ENCODE measurements at regions not wholly inside any gene's neighbourhood (a gene's known extent, or its start where the extent isn't known, plus 50 kb on each side); places are given as distances from the start of the nearest gene placed in this dataset.

DNA sequence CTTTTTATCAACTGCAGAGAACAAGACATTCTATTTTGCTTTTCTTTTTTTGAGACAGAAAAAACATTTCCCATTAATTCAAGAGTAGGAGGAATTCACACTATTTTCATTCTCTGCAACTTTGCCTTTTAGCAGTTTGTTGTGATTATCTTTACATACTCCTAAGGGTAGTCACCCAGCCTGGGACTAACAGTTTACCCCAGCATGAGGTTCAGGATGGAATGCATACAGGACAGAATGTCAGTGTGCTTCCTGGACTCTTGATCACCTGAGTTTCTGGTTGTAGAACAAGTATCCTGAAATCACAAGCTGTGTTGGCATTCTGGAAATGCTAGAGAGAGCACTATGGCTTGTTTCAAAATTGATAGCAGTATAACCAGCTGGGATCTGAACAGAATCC, 368.1 kb downstream of the KIF4B start:
- Mint-ChIP-seq H3K9me3 (peaks cover 0 to 8% (median 2%) of the 10 kb centered on the region in 6 donors), H3K27ac (no peak overlapping the region), H3K36me3 (no peaks in the 10 kb centered on the region), H3K4me3 (no peak overlapping the region), H3K4me1 (no peaks in the 10 kb centered on the region), H3K27me3 (ENCODE audit: low read depth in 3 of 3) (peaks cover 0 to 3% (median 3%) of the 10 kb centered on the region in 3 donors)
- DNase-seq: no peak

DNA sequence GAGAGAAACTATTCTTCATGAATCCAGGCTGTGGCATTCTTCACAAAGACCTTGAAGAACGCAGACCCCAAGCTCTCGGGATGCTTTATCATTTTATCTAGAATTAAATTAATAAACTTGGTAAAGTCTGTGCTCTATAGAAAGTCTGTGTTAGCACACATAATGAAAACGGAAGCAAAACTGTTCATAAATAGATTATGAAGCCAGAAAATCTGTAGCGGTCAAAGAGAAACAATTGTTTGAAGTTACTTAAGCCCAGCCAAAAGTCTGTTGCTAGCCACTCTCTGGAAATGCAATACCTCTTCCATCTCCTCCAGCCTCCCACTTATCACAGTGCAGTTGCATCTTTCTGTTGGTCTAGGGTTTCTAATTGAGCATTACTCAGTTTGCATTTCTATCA, 375.9 kb downstream of the KIF4B start:
- H3K9me3 Mint-ChIP-seq: peaks cover 0 to 4% (median under 1%) of the 10 kb centered on the region in 6 donors
- peaks cover 0 to 3% (median 3%) of the 10 kb centered on the region in 3 donors for H3K27me3 Mint-ChIP-seq (ENCODE audit: low read depth in 3 of 3)
- no peak overlapping the region for H3K4me3 Mint-ChIP-seq
- no peak overlapping the region for H3K27ac Mint-ChIP-seq
- no peak for DNase-seq
- H3K4me1 Mint-ChIP-seq: no peaks in the 10 kb centered on the region
- no peaks in the 10 kb centered on the region for H3K36me3 Mint-ChIP-seq

GRCh38 chr5:155394727-155395126, 381.2 kb downstream of the KIF4B start:
- Mint-ChIP-seq H3K27me3 (ENCODE audit: low read depth in 3 of 3) (peaks cover 0 to 3% (median 0%) of the 10 kb centered on the region in 3 donors), H3K9me3 (peaks cover 0 to 5% (median under 1%) of the 10 kb centered on the region in 6 donors), H3K27ac (no peak overlapping the region), H3K36me3 (no peaks in the 10 kb centered on the region), H3K4me3 (no peak overlapping the region), H3K4me1 (no peaks in the 10 kb centered on the region)
- DNase-seq: no peak

DNA sequence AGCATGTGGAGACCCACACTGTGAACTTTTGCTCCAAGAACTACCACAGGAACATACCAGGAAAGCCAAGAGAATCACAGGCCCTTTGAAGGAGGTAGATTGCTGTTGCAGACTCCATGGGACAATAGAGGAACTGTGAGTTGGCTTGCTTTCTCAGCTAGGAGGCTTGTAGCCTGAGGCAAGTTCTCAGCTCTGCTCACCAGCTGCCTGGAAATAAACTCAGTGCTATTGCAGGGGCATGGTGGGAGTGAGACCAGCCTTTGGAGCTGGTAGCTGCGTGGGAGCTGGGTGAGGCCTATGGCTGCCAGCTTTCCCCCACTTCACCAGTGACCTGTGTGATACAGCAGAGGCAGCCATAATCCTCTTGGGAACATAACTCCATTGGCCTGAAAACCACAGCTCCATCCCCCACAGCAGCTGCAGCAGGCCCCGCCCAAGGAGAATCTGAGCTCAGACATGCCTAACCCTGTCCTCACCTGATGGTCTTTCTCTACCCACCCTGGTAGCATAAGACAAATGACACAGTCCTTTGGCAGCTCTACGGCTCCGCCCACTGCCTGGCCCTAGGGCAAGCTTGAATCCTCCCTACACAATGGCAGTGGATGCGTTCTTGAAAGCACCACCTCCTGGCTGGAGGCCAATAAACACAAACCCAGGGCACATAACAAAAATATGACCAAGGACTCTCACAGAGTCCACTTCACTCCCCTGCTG, 389.5 kb downstream of the KIF4B start:
- no peak overlapping the region for H3K27ac Mint-ChIP-seq
- H3K36me3 Mint-ChIP-seq: peaks cover 0 to 4% (median 0%) of the 10 kb centered on the region in 3 donors

GRCh38 chr5:155406815-155407214, 393.3 kb downstream of the KIF4B start:
- Mint-ChIP-seq H3K27me3 (ENCODE audit: low read depth in 3 of 3) (peaks cover 0 to 2% (median 0%) of the 10 kb centered on the region in 3 donors), H3K27ac (no peak overlapping the region)

More for the DNA sequence above, 389.5 kb downstream of the KIF4B start:
- Mint-ChIP-seq H3K4me1 (no peaks in the 10 kb centered on the region), H3K27me3 (ENCODE audit: low read depth in 3 of 3) (peaks cover 0 to 2% (median 0%) of the 10 kb centered on the region in 3 donors), H3K4me3 (no peak overlapping the region), H3K9me3 (peaks cover 2 to 24% (median 13%) of the 10 kb centered on the region in 6 donors)
- no peak for DNase-seq

GRCh38 chr5:155408465-155408864, 394.9 kb downstream of the KIF4B start:
- Mint-ChIP-seq H3K4me1 (no peaks in the 10 kb centered on the region), H3K4me3 (no peak overlapping the region), H3K27ac (no peak overlapping the region), H3K9me3 (peaks cover 2 to 20% (median 8%) of the 10 kb centered on the region in 6 donors), H3K27me3 (ENCODE audit: low read depth in 3 of 3) (no peaks in the 10 kb centered on the region), H3K36me3 (no peaks in the 10 kb centered on the region)
- DNase-seq: no peak

More at GRCh38 chr5:155406815-155407214, 393.3 kb downstream of the KIF4B start:
- Mint-ChIP-seq H3K36me3 (peaks cover 0 to 4% (median 0%) of the 10 kb centered on the region in 3 donors), H3K9me3 (peaks cover 2 to 27% (median 10%) of the 10 kb centered on the region in 6 donors), H3K4me1 (no peaks in the 10 kb centered on the region), H3K4me3 (no peak overlapping the region)
- no peak for DNase-seq

DNA sequence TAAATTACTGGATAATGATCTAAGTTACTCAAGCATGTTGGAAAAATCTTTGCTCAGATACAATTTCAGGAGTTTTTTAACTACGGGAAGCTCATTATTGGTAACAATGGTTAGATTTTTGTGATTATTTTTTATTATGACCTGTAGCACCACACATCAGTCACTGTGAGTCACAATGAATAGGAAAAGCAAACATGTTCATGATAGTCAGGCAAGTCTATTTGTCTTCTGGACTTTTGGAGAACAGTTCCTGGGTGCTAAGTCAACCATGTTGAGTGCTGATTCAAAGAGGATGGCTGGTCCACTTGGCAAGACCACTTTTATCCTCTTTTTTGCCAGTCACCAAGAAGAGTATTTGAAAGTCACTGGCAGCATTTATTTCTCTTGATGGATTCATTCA, 403.2 kb downstream of the KIF4B start:
- Mint-ChIP-seq H3K27me3 (ENCODE audit: low read depth in 3 of 3) (peaks cover 0 to 2% (median 0%) of the 10 kb centered on the region in 3 donors), H3K9me3 (peaks cover 0 to 11% (median 2%) of the 10 kb centered on the region in 6 donors), H3K4me3 (no peak overlapping the region), H3K4me1 (no peaks in the 10 kb centered on the region), H3K36me3 (no peaks in the 10 kb centered on the region), H3K27ac (no peak overlapping the region)
- DNase-seq: no peak

- no peak for DNase-seq
- H3K36me3 Mint-ChIP-seq: no peaks in the 10 kb centered on the region
- peaks cover 0 to 2% (median 0%) of the 10 kb centered on the region in 3 donors for H3K27me3 Mint-ChIP-seq (ENCODE audit: low read depth in 3 of 3)
- no peak overlapping the region for H3K4me3 Mint-ChIP-seq
- no peak overlapping the region for H3K27ac Mint-ChIP-seq
- no peaks in the 10 kb centered on the region for H3K4me1 Mint-ChIP-seq
- H3K9me3 Mint-ChIP-seq: peaks cover 0 to 8% (median 2%) of the 10 kb centered on the region in 6 donors
Observed at GRCh38 chr5:155418960-155419579, 405.5 kb downstream of the KIF4B start.

DNA sequence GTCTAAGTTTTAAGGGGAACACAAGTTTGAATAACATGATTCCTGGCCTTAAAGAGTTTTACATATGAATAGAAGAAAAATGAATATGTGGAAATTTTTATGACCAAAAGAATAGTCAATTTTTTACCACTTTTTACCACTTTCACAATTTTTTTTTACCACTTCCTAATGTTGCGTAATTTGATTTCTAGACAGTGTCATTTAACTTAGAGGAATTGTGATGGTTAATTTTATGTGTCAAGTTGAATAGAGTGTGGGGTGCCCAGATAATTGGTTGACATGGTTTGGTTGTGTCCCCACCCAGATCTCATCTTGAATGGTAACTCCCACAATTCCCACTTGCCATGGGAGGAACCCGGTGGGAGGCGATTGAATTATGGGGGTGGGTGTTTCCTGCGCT, 416.6 kb downstream of the KIF4B start:
- Mint-ChIP-seq H3K36me3 (peaks cover 0 to 4% (median 0%) of the 10 kb centered on the region in 3 donors), H3K4me1 (no peaks in the 10 kb centered on the region), H3K4me3 (no peak overlapping the region), H3K27me3 (ENCODE audit: low read depth in 3 of 3) (peaks cover 0 to 2% (median 1%) of the 10 kb centered on the region in 3 donors), H3K9me3 (peaks cover 0 to 10% (median 2%) of the 10 kb centered on the region in 6 donors), H3K27ac (no peak overlapping the region)
- no peak for DNase-seq

GRCh38 chr5:155434267-155434666, 420.7 kb downstream of the KIF4B start:
- H3K27me3 Mint-ChIP-seq (ENCODE audit: low read depth in 3 of 3): peaks cover 0 to 3% (median 1%) of the 10 kb centered on the region in 3 donors
- no peak for DNase-seq
- no peak overlapping the region for H3K27ac Mint-ChIP-seq
- H3K4me3 Mint-ChIP-seq: no peak overlapping the region
- H3K4me1 Mint-ChIP-seq: no peaks in the 10 kb centered on the region
- peaks cover 0 to 7% (median 2%) of the 10 kb centered on the region in 6 donors for H3K9me3 Mint-ChIP-seq
- H3K36me3 Mint-ChIP-seq: no peaks in the 10 kb centered on the region

- Mint-ChIP-seq H3K36me3 (no peaks in the 10 kb centered on the region), H3K4me3 (no peak overlapping the region), H3K9me3 (peaks cover 0 to 7% (median 2%) of the 10 kb centered on the region in 6 donors), H3K27ac (no peak overlapping the region), H3K27me3 (ENCODE audit: low read depth in 3 of 3) (peaks cover 0 to 3% (median 1%) of the 10 kb centered on the region in 3 donors), H3K4me1 (no peaks in the 10 kb centered on the region)
- no peak for DNase-seq
Observed at GRCh38 chr5:155434681-155435080, 421.1 kb downstream of the KIF4B start.

GRCh38 chr5:155441849-155442248, 428.3 kb downstream of the KIF4B start:
- no peak for DNase-seq
- H3K9me3 Mint-ChIP-seq: peaks cover 0 to under 1% (median 0%) of the 10 kb centered on the region in 6 donors
- no peaks in the 10 kb centered on the region for H3K4me1 Mint-ChIP-seq
- H3K36me3 Mint-ChIP-seq: no peaks in the 10 kb centered on the region
- no peak overlapping the region for H3K4me3 Mint-ChIP-seq
- H3K27ac Mint-ChIP-seq: no peak overlapping the region
- H3K27me3 Mint-ChIP-seq (ENCODE audit: low read depth in 3 of 3): peaks cover 0 to 2% (median 0%) of the 10 kb centered on the region in 3 donors

DNA sequence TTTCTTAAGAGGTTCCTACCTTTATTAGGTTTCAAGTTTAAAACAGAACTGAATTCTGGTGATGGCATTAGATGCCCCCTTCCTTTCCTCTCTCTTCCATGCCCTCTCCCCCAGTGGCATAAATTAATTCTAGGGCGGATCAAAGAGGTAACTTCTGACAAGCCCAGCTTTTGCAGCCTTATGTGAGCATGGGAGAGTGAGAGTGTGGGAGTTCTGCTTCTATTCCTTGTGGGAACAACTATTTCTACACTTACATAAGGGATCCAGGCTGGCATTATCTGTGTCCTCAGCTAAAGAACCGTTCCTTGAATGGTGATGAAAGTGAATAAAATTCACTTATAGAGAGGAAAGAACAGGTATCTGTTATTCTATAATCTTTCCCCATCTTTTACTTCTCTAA, 437.6 kb downstream of the KIF4B start:
- DNase-seq: no peak
- Mint-ChIP-seq H3K4me3 (no peak overlapping the region), H3K9me3 (peaks cover 0 to 13% (median 2%) of the 10 kb centered on the region in 6 donors), H3K27me3 (ENCODE audit: low read depth in 3 of 3) (peaks cover 0 to 2% (median 0%) of the 10 kb centered on the region in 3 donors), H3K36me3 (no peaks in the 10 kb centered on the region), H3K4me1 (no peaks in the 10 kb centered on the region), H3K27ac (no peak overlapping the region)

DNA sequence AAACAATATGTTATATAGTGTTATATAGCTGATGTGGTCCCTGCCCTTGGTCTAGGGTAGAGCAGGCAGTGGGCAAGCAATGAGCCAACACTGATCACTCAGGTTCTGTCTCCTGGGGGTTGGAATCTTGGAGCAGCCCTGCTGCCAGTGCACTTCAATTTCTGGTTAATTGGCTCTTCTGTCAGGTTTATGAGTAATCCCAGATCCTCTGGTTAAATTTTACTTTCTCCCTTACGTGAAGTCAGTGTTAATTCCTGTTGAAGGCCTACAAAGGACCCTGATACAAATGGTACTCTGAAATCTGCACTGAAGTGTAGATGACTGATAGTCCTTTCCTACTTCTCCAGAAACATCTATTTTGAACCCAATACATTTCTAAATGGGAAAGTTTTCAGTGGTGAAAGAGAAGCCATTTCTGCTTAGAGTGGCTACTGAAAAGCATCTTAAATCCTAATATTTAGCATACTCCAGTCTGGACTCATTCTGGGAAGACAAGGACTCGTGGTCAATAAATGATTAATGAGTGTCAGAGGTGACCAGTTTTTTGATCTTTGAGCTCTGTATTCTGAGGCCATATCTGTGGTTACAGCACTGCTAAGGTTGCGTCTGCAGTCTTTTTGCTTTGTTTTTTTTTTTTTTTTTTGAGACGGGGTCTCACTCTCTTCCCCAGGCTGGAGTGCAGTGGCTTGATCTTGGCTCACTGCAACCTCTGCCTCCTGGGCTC, 442.4 kb downstream of the KIF4B start:
- Mint-ChIP-seq H3K4me1 (no peaks in the 10 kb centered on the region), H3K36me3 (no peaks in the 10 kb centered on the region), H3K9me3 (peaks cover 0 to 8% (median 2%) of the 10 kb centered on the region in 6 donors), H3K4me3 (no peak overlapping the region), H3K27me3 (ENCODE audit: low read depth in 3 of 3) (peaks cover 0 to 7% (median 0%) of the 10 kb centered on the region in 3 donors), H3K27ac (no peak overlapping the region)
- DNase-seq: no peak
